ENCODE measurements at regions not wholly inside any gene's neighbourhood (a gene's known extent, or its start where the extent isn't known, plus 50 kb on each side); places are given as distances from the start of the nearest gene placed in this dataset.

DNA sequence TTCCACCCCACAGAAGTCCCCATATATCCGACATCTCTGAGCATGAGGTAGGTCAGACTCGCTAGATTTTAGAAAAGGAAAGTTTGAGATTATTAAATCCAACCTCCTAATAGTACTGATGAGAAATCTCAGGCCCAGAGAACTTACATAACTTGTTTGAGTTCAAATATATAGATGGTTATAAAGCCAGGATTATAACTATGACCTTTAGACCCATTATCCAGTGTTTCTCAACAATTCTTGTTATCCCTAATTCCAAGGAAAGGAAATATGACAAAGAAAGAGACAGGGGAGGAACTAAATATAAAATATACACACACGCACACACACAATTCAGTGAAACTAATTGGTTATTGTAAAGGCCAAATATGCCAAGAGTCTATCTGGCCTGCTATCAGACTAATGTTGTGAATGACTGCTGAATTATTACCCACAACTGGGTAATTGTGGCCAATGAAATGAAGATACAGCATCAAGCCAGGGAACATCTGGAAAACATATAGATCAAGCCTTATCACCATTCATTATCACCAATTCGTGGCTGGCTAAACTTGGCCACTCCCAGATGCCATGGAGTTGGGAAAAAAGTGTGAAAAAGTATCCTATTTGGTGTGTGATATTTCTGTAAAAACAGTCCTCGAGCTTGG, 248.4 kb downstream of the PRELID2 start (continued):
- TF ChIP-seq GTF3A (CRISPR knock-in tag; conservative IDR thresholded peaks at IDR 0.05), result no peak

DNA sequence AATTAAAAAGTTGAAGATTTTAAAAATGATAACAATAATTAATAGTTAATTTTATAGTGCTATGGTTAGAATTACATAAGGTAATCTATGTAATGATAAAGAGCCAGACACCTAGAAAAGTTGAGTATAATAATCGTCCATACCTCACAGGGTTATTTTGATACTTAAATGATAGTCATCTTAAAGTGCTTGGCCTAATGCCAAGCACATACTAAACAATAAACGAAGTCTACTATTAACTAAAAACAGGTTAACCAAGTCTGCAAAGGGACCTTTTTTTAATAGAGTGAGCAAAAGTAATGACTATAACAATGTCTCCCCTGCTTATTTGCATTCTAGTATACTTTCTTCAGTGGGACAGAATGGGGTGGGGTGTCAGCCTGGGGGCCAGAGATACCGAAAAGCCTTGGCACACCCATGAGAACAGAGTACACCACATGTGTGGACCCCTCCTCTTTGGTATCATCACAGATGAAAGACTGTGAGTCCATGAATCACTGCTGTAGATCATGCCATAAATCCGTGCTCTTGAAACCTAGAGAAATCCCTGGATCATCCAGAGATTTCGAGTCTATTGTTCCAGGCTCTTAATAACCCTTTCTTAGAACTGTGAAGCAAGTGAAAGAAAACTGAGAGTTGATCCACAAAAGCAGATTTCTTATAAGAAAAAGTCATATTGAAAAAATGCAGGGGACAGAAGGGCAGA, 249.5 kb downstream of the PRELID2 start:
- H3K27ac ChIP-seq (ENCODE audit: extremely low read length, insufficient read depth, low read length), result no peak overlapping the region
- FAIRE-seq (no peak), DNase-seq (ENCODE audit: low spot score) (no peak), ATAC-seq (no peak)
- no peak overlapping the region for H3K4me2 ChIP-seq (ENCODE audit: low read depth, low read length)
- no peak overlapping the region for H2AFZ ChIP-seq (ENCODE audit: low read length)
- no peaks in the 10 kb centered on the region for H3K79me2 ChIP-seq (ENCODE audit: insufficient read depth, low read length)
- CTCF ChIA-PET (ENCODE audit: low intra/inter-chr PET ratio, low total read pairs), result no interaction called here
- BruUV-seq (replicated peaks), result no TSS peak
- no peaks in the 10 kb centered on the region for H3K9me3 ChIP-seq (ENCODE audit: low read length)
- no peaks in the 10 kb centered on the region for H3K4me1 ChIP-seq (ENCODE audit: insufficient read depth, low read length)
- H4K20me1 ChIP-seq (ENCODE audit: insufficient read depth, low read length), result no peaks in the 10 kb centered on the region
- POLR2A ChIA-PET, result no interaction called here
- intact Hi-C loops (cut with micrococcal nuclease; ENCODE audit: unreplicated experiment) (no loop called here), in situ Hi-C loops (cut with HindIII; ENCODE audit: extremely low pct_ligation_motif_present, low pct_unique_long_range_greater_than_20kb) (no loop called here)
- WGBS (ENCODE audit: low lambda C conversion rate), result 29% methylated on average over 4 of the region's 5 CpGs
- no peak overlapping the region for H3K4me3 ChIP-seq (replicated peaks in 1 of 3; ENCODE audit: insufficient read depth in 1 of 3, low read depth in 2 of 3, low read length in 3 of 3)
- H3K9ac ChIP-seq (ENCODE audit: insufficient read depth, low read depth, low read length), result no peak overlapping the region
- H3K27me3 ChIP-seq (ENCODE audit: control insufficient read depth in 1 of 2, insufficient read depth in 2 of 2, low read length in 2 of 2), result no peaks in the 10 kb centered on the region
- H3K36me3 ChIP-seq (replicated peaks in 1 of 2; ENCODE audit: control insufficient read depth in 1 of 2, insufficient read depth in 2 of 2, low read length in 2 of 2), result no peaks in the 10 kb centered on the region
- TF ChIP-seq KLF12 (CRISPR knock-in tag; IDR thresholded peaks at IDR 0.05; ENCODE audit: borderline replicate concordance) (no peak), NCOA5 (CRISPR knock-in tag; IDR thresholded peaks at IDR 0.05) (no peak), ZBTB7B (CRISPR knock-in tag; IDR thresholded peaks at IDR 0.05) (no peak), ZIK1 (CRISPR knock-in tag; IDR thresholded peaks at IDR 0.05; ENCODE audit: borderline replicate concordance, low read depth) (no peak), ARID2 (CRISPR knock-in tag; IDR thresholded peaks at IDR 0.05; ENCODE audit: borderline replicate concordance) (no peak), ZHX2 (IDR thresholded peaks at IDR 0.05; ENCODE audit: low read depth) (no peak), ZHX2 (CRISPR knock-in tag; IDR thresholded peaks at IDR 0.05; ENCODE audit: borderline replicate concordance) (no peak), ZNF883 (CRISPR knock-in tag; IDR thresholded peaks at IDR 0.05; ENCODE audit: not compliant biosample characterization) (no peak), MIER2 (CRISPR knock-in tag; IDR thresholded peaks at IDR 0.05) (no peak), MXI1 (IDR thresholded peaks at IDR 0.05; ENCODE audit: borderline replicate concordance, low read depth, low read length) (no peak), HDAC2 (CRISPR knock-in tag; IDR thresholded peaks at IDR 0.05) (no peak), EEA1 (CRISPR knock-in tag; IDR thresholded peaks at IDR 0.05; ENCODE audit: borderline replicate concordance) (no peak), ZNF317 (CRISPR knock-in tag; IDR thresholded peaks at IDR 0.05) (no peak), PAWR (CRISPR knock-in tag; IDR thresholded peaks at IDR 0.05; ENCODE audit: borderline replicate concordance) (no peak), ZSCAN29 (CRISPR knock-in tag; conservative IDR thresholded peaks at IDR 0.05) (no peak)

Data from HepG2 (cell line).